ENCODE measurements at regions not wholly inside any gene's neighbourhood (a gene's known extent, or its start where the extent isn't known, plus 50 kb on each side); places are given as distances from the start of the nearest gene placed in this dataset.

GRCh38 chr12:114790276-114790675 is 106.3 kb upstream of the TBX3 start:
- TF ChIP-seq, protein P1, sequence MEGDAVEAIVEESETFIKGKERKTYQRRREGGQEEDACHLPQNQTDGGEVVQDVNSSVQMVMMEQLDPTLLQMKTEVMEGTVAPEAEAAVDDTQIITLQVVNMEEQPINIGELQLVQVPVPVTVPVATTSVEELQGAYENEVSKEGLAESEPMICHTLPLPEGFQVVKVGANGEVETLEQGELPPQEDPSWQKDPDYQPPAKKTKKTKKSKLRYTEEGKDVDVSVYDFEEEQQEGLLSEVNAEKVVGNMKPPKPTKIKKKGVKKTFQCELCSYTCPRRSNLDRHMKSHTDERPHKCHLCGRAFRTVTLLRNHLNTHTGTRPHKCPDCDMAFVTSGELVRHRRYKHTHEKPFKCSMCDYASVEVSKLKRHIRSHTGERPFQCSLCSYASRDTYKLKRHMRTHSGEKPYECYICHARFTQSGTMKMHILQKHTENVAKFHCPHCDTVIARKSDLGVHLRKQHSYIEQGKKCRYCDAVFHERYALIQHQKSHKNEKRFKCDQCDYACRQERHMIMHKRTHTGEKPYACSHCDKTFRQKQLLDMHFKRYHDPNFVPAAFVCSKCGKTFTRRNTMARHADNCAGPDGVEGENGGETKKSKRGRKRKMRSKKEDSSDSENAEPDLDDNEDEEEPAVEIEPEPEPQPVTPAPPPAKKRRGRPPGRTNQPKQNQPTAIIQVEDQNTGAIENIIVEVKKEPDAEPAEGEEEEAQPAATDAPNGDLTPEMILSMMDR (IDR thresholded peaks at IDR 0.05), result no peak
- TF ChIP-seq POLR2A (IDR thresholded peaks at IDR 0.05), result no peak

Measured in thyroid gland (tissue), 4 donors.